Kidney (tissue), 13 donors: ENCODE measurements at regions not wholly inside any gene's neighbourhood (a gene's known extent, or its start where the extent isn't known, plus 50 kb on each side); places are given as distances from the start of the nearest gene placed in this dataset.

Experiments used
- DNase-seq, 5 donors: peaks; one replicate each; pipeline ENCODE4 v3.0.0-alpha.2; 2013 to 2020
- FAIRE-seq: peaks from 2 replicates; lab custom pipeline; 2012; peaks lifted over from hg19 to GRCh38; lab: Jason Lieb, UNC
- H3K27ac ChIP-seq, 2 donors: one replicate each; pipeline ENCODE4 v1.7.0; 2013; ENCODE audit warnings: low read depth in 2 of 2, low read length in 2 of 2, inconsistent platforms in 1 of 2
- H3K27me3 ChIP-seq: one replicate; pipeline ENCODE4 v1.7.1; 2013; ENCODE audit warnings: low read length, inconsistent platforms; ENCODE audit not compliant: control insufficient read depth, insufficient read depth
- H3K36me3 ChIP-seq, 3 donors: one replicate each; pipeline versions ENCODE4 v1.7.0 to v1.7.1; 2013; ENCODE audit warnings: low read length in 3 of 3, control low read depth in 1 of 3, inconsistent platforms in 1 of 3; ENCODE audit not compliant: insufficient read depth in 3 of 3, control insufficient read depth in 2 of 3
- H3K4me1 ChIP-seq, 3 donors: one replicate each; pipeline versions ENCODE4 v1.7.0 to v1.7.1; 2013; ENCODE audit warnings: low read length in 3 of 3, inconsistent platforms in 1 of 3, low read depth in 1 of 3; ENCODE audit not compliant: control insufficient read depth in 2 of 3, insufficient read depth in 2 of 3
- H3K4me3 ChIP-seq, 3 donors: one replicate each; pipeline versions ENCODE4 v1.7.0 to v1.8.1; 2013; ENCODE audit warnings: low read length in 3 of 3, control low read depth in 1 of 3, inconsistent platforms in 1 of 3
- H3K9ac ChIP-seq, 3 donors: one replicate each; pipeline versions ENCODE4 v1.7.0 to v1.7.1; 2013; ENCODE audit warnings: low read length in 3 of 3, control low read depth in 1 of 3, inconsistent platforms in 1 of 3
- H3K9me3 ChIP-seq, 3 donors: one replicate each; pipeline versions ENCODE4 v1.7.0 to v1.7.1; 2013; ENCODE audit warnings: low read length in 3 of 3, control low read depth in 1 of 3, inconsistent platforms in 1 of 3; ENCODE audit not compliant: control insufficient read depth in 2 of 3, insufficient read depth in 1 of 3
- intact Hi-C: fragments of 100-400 bp; cut with DNase I; formaldehyde crosslinking; loops from one replicate; pipeline ENCODE4 v1.11.1; 2022
- TF ChIP-seq, protein P1 (sequence below): IDR thresholded peaks from 3 replicates; pipeline ENCODE4 v1.5.1; 2012; ENCODE audit warnings: mild to moderate bottlenecking, moderate library complexity, borderline replicate concordance; ENCODE audit not compliant: insufficient read depth; ENCODE audit errors: extremely low read depth
- donor health status: control.
- donor health status: control.
- donor health status: control.
- donor health status: control.
- donor health status: control.
- donor health status: DM: yes; HTN: yes; CAD: no.
- donor health status: Normal renal cell carcinoma (clear cell type).

DNA sequence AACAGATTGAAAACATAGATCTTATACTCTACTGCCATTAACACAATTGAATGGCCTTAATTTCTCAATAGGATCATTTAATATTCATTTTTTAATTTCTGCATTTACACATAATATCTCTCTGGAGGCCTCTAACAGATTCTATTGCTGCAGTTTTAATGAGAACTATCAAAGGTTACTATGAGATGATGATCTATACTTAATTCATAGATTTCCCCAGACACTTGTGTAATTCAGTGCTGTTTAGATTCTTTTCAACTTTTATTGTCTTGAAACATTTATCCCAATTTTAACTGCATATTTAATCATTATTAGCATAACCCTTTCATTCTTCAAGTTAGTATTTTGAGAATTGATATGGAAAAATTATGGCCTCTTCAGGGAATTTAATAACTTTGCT is 1056.5 kb upstream of the CDH8 start:
- TF ChIP-seq, protein P1, sequence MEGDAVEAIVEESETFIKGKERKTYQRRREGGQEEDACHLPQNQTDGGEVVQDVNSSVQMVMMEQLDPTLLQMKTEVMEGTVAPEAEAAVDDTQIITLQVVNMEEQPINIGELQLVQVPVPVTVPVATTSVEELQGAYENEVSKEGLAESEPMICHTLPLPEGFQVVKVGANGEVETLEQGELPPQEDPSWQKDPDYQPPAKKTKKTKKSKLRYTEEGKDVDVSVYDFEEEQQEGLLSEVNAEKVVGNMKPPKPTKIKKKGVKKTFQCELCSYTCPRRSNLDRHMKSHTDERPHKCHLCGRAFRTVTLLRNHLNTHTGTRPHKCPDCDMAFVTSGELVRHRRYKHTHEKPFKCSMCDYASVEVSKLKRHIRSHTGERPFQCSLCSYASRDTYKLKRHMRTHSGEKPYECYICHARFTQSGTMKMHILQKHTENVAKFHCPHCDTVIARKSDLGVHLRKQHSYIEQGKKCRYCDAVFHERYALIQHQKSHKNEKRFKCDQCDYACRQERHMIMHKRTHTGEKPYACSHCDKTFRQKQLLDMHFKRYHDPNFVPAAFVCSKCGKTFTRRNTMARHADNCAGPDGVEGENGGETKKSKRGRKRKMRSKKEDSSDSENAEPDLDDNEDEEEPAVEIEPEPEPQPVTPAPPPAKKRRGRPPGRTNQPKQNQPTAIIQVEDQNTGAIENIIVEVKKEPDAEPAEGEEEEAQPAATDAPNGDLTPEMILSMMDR: no peak

DNA sequence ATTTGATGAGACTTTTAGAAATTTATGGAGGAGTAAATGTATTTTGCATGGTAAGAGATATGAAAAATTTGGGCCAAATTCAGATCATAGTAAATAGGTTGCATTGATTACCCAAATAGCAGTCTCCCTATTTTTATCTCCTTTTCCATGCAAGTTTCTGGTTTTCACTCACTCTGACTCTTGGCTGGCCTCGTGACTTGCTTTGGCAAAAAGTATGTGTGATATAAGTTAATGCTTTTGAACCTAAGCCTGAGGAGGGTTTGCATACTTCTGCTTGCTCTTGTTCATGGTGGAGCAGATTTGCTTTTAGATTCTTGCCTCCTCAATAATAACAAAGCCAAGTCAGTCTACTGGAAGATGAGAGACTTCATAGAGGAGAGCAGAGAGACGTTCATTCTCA is 1045.9 kb upstream of the CDH8 start:
- Histone ChIP-seq H3K4me1 (no peaks in the 10 kb centered on the region), H3K36me3 (no peaks in the 10 kb centered on the region), H3K9me3 (no peaks in the 10 kb centered on the region), H3K27ac (no peak overlapping the region), H3K9ac (no peak overlapping the region), H3K27me3 (no peaks in the 10 kb centered on the region), H3K4me3 (no peak overlapping the region)
- TF ChIP-seq, protein P1: no peak
- no peak for FAIRE-seq
- no peak for DNase-seq
- intact Hi-C loops: no loop called here

More for the DNA sequence above, 1056.5 kb upstream of the CDH8 start:
- intact Hi-C loops: no loop called here
- no peak for DNase-seq
- peaks cover 0 to 2% (median 0%) of the 10 kb centered on the region in 3 donors for H3K9me3 ChIP-seq
- H3K27me3 ChIP-seq: no peaks in the 10 kb centered on the region
- no peak overlapping the region for H3K27ac ChIP-seq
- H3K36me3 ChIP-seq: no peaks in the 10 kb centered on the region
- no peak for FAIRE-seq
- no peaks in the 10 kb centered on the region for H3K4me1 ChIP-seq
- H3K4me3 ChIP-seq: no peak overlapping the region
- H3K9ac ChIP-seq: no peak overlapping the region

DNA sequence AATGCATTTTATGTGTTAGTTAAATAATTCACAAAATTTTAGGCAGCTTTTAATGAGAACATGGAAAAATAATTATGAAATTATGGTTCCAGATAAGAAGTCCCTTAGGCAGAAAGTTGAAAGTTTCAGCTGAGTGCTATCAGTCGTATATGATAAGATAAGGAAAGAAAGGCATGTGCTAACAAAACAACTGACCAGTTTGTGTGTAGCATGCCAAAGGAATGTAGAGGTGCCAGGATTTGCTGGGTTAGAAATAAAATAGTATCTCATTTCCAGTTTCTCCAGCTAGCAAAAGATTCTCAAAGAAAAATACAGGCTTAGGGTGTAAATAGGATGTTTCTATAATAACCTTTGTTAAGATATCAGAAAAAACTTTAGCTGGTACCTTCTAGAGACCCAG is 1044.5 kb upstream of the CDH8 start:
- H3K4me1 ChIP-seq: no peaks in the 10 kb centered on the region
- no peak for FAIRE-seq
- intact Hi-C loops: no loop called here
- TF ChIP-seq, protein P1: no peak
- H3K9ac ChIP-seq: no peak overlapping the region
- H3K4me3 ChIP-seq: no peak overlapping the region
- H3K36me3 ChIP-seq: no peaks in the 10 kb centered on the region
- DNase-seq: no peak
- no peaks in the 10 kb centered on the region for H3K27me3 ChIP-seq
- no peaks in the 10 kb centered on the region for H3K9me3 ChIP-seq
- no peak overlapping the region for H3K27ac ChIP-seq

DNA sequence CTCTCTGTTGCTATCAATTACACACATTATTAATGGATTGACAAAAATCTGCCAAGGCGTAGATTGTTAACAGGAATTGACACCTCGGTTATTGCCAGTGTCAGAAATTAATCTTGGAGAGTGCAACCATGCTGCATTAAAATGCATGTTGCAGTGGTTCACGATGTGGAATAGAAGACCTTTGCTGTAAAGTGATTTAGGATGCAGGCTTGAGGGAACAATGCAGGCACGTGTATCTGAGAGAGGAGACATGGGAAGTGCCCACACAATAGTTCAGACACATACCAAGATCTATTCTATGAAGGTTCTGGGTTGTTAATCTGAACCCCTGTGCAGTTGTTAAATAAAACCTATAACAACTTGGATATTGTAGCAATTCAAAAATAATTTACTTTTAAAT is 1032.8 kb upstream of the CDH8 start:
- no peaks in the 10 kb centered on the region for H3K9me3 ChIP-seq
- H3K27ac ChIP-seq: no peak overlapping the region
- no peaks in the 10 kb centered on the region for H3K4me1 ChIP-seq
- H3K9ac ChIP-seq: no peak overlapping the region
- no peak for FAIRE-seq
- H3K4me3 ChIP-seq: no peak overlapping the region
- H3K36me3 ChIP-seq: no peaks in the 10 kb centered on the region
- intact Hi-C loops: no loop called here
- TF ChIP-seq, protein P1: no peak
- no peaks in the 10 kb centered on the region for H3K27me3 ChIP-seq
- no peak for DNase-seq
